Right lobe of liver (tissue), 6 donors: ENCODE measurements at regions not wholly inside any gene's neighbourhood (a gene's known extent, or its start where the extent isn't known, plus 50 kb on each side); places are given as distances from the start of the nearest gene placed in this dataset.
A peak's percentile ranks its signal among the peaks of the same experiment; 100 is the strongest.

Experiments used
- ATAC-seq, 4 donors: fragments of 200-7000 bp; cut with Tn5 transposase; one replicate each; pipeline ENCODE4 v1.9.1; 2020; ENCODE audit warnings: mild to moderate bottlenecking in 4 of 4, moderate library complexity in 4 of 4
- DNase-seq, 3 donors: peaks; one replicate each; pipeline ENCODE4 v3.0.0-alpha.2; 2020
- H3K27ac ChIP-seq, 3 donors: fragments of 200-600 bp; one replicate each; pipeline ENCODE4 v1.8.0; 2022
- H3K27me3 ChIP-seq, 2 donors: fragments of 200-600 bp; one replicate each; pipeline ENCODE4 v1.8.0; 2022
- H3K36me3 ChIP-seq, 4 donors: fragments of 200-600 bp; sonication (generic) in 1 of 4; one replicate each; pipeline versions ENCODE4 v1.5.1 to v1.8.0; 2017 to 2022; ENCODE audit warnings: control low read depth in 1 of 4
- H3K4me1 ChIP-seq, 4 donors: fragments of 200-600 bp; sonication (generic) in 1 of 4; one replicate each; pipeline versions ENCODE4 v1.5.1 to v1.8.0; 2017 to 2022; ENCODE audit warnings: control low read depth in 1 of 4
- H3K4me3 ChIP-seq, 3 donors: fragments of 200-600 bp; one replicate each; pipeline ENCODE4 v1.8.0; 2022
- H3K9me3 ChIP-seq, 4 donors: fragments of 200-600 bp; sonication (generic) in 1 of 4; one replicate each; pipeline versions ENCODE4 v1.5.1 to v1.8.0; 2017 to 2022; ENCODE audit warnings: control low read depth in 1 of 4
- POLR2A ChIP-seq: fragments of 450-650 bp; IDR thresholded peaks from one replicate; pipeline ENCODE4 v1.6.1; 2017; ENCODE audit warnings: antibody characterized with exemption, mild to moderate bottlenecking
- WGBS: methylation state at CpG from one replicate; pipeline ENCODE4 v1.1.6; 2018; ENCODE audit warnings: low coverage, low lambda C conversion rate; ENCODE audit not compliant: insufficient coverage; ENCODE audit errors: missing lambda C conversion rate; 5-methylcytosine and 5-hydroxymethylcytosine counted together
- intact Hi-C, 2 donors: fragments of 100-400 bp; cut with DNase I; formaldehyde crosslinking; loops; one replicate each; pipeline versions ENCODE4 v1.11.2 to v1.14.1; 2022
- TF ChIP-seq, protein P1 (sequence below), 4 donors: fragments of 200-600 bp in 3 of 4; fragments of 450-650 bp in 1 of 4; IDR thresholded peaks; one replicate each; pipeline versions ENCODE4 v1.5.1 to v1.8.0; 2016 to 2022; ENCODE audit warnings: antibody characterized with exemption in 4 of 4, mild to moderate bottlenecking in 2 of 4
- donor health status: DM: no; HTN: yes; CAD: no.
- donor health status: DM: no; HTN: no; CAD: no.
- donor health status: DM: no; HTN: no; CAD: no.
- donor health status: DM: no; HTN: yes; CAD: no.
- donor health status: DM: no; HTN: yes; CAD: no.

DNA sequence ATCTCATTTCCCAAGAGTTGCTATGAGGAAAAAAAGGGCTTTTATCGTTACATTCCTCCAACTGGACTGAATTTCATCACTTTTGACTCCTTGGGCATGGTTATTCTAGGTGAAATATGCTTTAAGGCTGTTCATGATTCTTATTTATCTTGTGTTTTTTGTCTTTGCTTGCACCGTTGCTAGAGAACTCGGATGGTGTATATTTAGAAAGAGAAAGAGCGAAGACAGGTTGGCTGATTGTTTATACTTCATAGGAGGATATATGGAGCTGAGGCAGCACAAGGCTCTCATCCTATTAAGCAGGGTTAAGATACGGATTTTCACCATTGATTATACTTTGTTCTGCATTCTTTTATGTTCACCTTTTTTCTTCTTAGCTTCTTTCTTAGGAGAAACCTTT is 94.9 kb upstream of the GEMIN8 start:
- no peaks in the 10 kb centered on the region for H3K9me3 ChIP-seq
- no peak overlapping the region for H3K27ac ChIP-seq
- 25% methylated on average over 5 of the region's 5 CpGs for WGBS
- intact Hi-C loops, result no loop called here
- no peak overlapping the region for H3K4me3 ChIP-seq
- H3K36me3 ChIP-seq, result no peaks in the 10 kb centered on the region
- no peak for ATAC-seq
- no peak for DNase-seq
- H3K27me3 ChIP-seq, result no peaks in the 10 kb centered on the region
- no peaks in the 10 kb centered on the region for H3K4me1 ChIP-seq
- no peak for TF ChIP-seq POLR2A
- TF ChIP-seq, protein P1, sequence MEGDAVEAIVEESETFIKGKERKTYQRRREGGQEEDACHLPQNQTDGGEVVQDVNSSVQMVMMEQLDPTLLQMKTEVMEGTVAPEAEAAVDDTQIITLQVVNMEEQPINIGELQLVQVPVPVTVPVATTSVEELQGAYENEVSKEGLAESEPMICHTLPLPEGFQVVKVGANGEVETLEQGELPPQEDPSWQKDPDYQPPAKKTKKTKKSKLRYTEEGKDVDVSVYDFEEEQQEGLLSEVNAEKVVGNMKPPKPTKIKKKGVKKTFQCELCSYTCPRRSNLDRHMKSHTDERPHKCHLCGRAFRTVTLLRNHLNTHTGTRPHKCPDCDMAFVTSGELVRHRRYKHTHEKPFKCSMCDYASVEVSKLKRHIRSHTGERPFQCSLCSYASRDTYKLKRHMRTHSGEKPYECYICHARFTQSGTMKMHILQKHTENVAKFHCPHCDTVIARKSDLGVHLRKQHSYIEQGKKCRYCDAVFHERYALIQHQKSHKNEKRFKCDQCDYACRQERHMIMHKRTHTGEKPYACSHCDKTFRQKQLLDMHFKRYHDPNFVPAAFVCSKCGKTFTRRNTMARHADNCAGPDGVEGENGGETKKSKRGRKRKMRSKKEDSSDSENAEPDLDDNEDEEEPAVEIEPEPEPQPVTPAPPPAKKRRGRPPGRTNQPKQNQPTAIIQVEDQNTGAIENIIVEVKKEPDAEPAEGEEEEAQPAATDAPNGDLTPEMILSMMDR (IDR thresholded peaks at IDR 0.05), result no peak

GRCh38 chrX:14095702-14096101 is 66.0 kb upstream of the GEMIN8 start:
- TF ChIP-seq, protein P1 (IDR thresholded peaks at IDR 0.05), result peak; percentile 35 to 47 (median 46)
- TF ChIP-seq POLR2A, result no peak
- H3K27ac ChIP-seq, result no peak overlapping the region
- H3K36me3 ChIP-seq, result no peaks in the 10 kb centered on the region
- WGBS, result 18% methylated on average over 13 of the region's 13 CpGs
- no peaks in the 10 kb centered on the region for H3K4me1 ChIP-seq
- no peak overlapping the region for H3K4me3 ChIP-seq
- no peaks in the 10 kb centered on the region for H3K9me3 ChIP-seq
- no peaks in the 10 kb centered on the region for H3K27me3 ChIP-seq
- intact Hi-C loops, result no loop called here
- ATAC-seq (peak; percentile 56 to 78 (median 68)), DNase-seq (no peak)

DNA sequence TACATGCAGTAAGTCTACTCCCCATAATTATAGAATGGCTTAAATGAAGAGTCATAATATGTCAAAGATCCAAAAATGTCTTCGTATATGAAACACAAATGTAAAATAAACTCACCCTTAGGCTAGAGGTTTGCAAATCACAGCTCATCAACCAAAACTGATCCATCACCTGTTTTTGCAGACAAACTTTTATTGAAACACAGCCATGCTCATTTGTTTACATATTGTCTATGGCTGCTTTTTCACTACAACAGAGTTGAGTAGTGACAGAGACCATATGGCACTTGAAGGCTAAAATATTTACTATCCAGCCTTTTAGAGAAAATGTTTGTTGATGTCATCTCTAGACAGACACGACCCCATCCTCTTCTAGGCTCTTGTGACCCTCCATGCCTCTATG is 64.5 kb upstream of the GEMIN8 start:
- Histone ChIP-seq H3K4me3 (no peak overlapping the region), H3K27me3 (no peaks in the 10 kb centered on the region), H3K4me1 (no peaks in the 10 kb centered on the region), H3K9me3 (no peaks in the 10 kb centered on the region), H3K27ac (no peak overlapping the region), H3K36me3 (no peaks in the 10 kb centered on the region)
- TF ChIP-seq, protein P1 (IDR thresholded peaks at IDR 0.05), result no peak
- TF ChIP-seq POLR2A, result no peak
- intact Hi-C loops, result no loop called here
- ATAC-seq, result no peak
- no peak for DNase-seq
- WGBS, result 14% methylated on average over 2 of the region's 2 CpGs

DNA sequence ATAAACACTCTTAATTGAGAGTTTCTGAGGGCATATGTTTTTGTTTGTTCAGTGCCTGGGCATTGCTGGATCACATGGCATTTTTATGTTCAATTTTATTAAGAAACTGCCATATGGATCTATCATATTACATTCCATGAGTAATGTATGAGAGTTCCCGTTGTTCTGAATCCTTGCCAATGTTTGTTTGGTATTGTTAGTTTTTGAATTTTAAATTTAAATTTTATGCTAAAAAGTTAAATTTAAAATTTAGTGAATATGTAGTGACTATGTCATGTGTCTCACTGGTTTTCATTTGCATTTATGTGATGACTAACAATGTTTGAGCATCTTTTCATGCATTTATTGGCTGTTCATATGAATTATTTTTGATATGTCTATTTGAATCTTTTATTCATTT is 54.8 kb upstream of the GEMIN8 start:
- 47% methylated on average over 1 of the region's 1 CpG for WGBS
- Histone ChIP-seq H3K4me3 (no peak overlapping the region), H3K9me3 (no peaks in the 10 kb centered on the region), H3K4me1 (no peaks in the 10 kb centered on the region), H3K27me3 (no peaks in the 10 kb centered on the region), H3K27ac (no peak overlapping the region), H3K36me3 (no peaks in the 10 kb centered on the region)
- DNase-seq (no peak), ATAC-seq (no peak)
- intact Hi-C loops, result no loop called here
- TF ChIP-seq POLR2A, result no peak
- TF ChIP-seq, protein P1 (IDR thresholded peaks at IDR 0.05), result no peak

GRCh38 chrX:14083783-14084182 is 54.1 kb upstream of the GEMIN8 start:
- H3K4me3 ChIP-seq, result no peak overlapping the region
- no peaks in the 10 kb centered on the region for H3K4me1 ChIP-seq
- DNase-seq, result no peak
- no peaks in the 10 kb centered on the region for H3K27me3 ChIP-seq
- H3K36me3 ChIP-seq, result no peaks in the 10 kb centered on the region
- no peak for ATAC-seq
- TF ChIP-seq, protein P1 (IDR thresholded peaks at IDR 0.05), result no peak
- no peak for TF ChIP-seq POLR2A
- intact Hi-C loops, result no loop called here
- H3K27ac ChIP-seq, result no peak overlapping the region
- no peaks in the 10 kb centered on the region for H3K9me3 ChIP-seq
